ENCODE measurements at regions not wholly inside any gene's neighbourhood (a gene's known extent, or its start where the extent isn't known, plus 50 kb on each side); places are given as distances from the start of the nearest gene placed in this dataset.

DNA sequence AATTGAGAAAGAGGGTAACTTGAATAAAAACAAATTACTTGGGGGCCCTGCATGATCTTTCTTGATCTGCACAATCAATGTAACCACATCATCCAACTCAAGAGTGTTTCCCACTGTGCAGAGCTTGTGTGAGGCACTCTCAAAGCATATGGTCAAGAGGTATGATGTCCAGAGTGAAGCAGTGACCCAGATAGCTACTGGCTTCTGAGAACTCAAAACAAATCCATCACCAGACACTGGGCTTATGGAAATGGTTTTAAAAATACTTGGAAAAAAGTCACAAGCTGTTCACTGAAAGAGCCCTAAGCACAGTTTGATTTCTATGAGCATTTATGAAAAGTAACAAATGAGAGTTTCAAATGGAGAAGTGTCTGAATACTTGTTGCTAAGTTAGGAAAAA lies 361.0 kb downstream of the GRXCR1 start:
- DNase-seq (no peak), ATAC-seq (ENCODE audit: low FRiP score in 2 of 2) (no peak)
- no peak overlapping the region for H3K27ac ChIP-seq
- no peak overlapping the region for H3K4me3 ChIP-seq
- no peaks in the 10 kb centered on the region for H3K4me1 ChIP-seq
- no peaks in the 10 kb centered on the region for H3K27me3 ChIP-seq
- no peaks in the 10 kb centered on the region for H3K9me3 ChIP-seq
- no peaks in the 10 kb centered on the region for H3K36me3 ChIP-seq
- TF ChIP-seq, protein P1, sequence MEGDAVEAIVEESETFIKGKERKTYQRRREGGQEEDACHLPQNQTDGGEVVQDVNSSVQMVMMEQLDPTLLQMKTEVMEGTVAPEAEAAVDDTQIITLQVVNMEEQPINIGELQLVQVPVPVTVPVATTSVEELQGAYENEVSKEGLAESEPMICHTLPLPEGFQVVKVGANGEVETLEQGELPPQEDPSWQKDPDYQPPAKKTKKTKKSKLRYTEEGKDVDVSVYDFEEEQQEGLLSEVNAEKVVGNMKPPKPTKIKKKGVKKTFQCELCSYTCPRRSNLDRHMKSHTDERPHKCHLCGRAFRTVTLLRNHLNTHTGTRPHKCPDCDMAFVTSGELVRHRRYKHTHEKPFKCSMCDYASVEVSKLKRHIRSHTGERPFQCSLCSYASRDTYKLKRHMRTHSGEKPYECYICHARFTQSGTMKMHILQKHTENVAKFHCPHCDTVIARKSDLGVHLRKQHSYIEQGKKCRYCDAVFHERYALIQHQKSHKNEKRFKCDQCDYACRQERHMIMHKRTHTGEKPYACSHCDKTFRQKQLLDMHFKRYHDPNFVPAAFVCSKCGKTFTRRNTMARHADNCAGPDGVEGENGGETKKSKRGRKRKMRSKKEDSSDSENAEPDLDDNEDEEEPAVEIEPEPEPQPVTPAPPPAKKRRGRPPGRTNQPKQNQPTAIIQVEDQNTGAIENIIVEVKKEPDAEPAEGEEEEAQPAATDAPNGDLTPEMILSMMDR (IDR thresholded peaks at IDR 0.05): no peak
- TF ChIP-seq POLR2A (IDR thresholded peaks at IDR 0.05) (no peak), POLR2AphosphoS5 (IDR thresholded peaks at IDR 0.05) (no peak), EP300 (IDR thresholded peaks at IDR 0.05) (no peak)

DNA sequence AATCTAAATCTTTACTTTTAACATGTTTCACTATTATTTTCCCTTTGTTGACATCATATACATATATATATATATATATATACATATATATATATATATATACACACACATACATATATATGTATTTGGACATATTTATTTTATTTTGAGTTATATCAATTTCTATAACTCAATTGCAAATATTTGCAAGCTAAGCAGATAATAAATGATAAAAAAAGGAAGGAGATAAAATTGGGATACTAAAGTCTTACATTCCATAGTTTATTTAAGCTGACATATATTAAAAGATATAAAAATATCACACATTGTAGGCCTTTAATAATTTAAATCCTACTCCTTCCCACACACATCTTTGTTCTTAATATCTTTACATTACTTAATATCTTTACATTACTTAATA lies 372.2 kb downstream of the GRXCR1 start:
- Histone ChIP-seq H3K27me3 (no peaks in the 10 kb centered on the region), H3K4me3 (no peak overlapping the region), H3K4me1 (no peaks in the 10 kb centered on the region), H3K9me3 (peaks cover 0 to 3% (median 0%) of the 10 kb centered on the region in 4 donors), H3K27ac (no peak overlapping the region), H3K36me3 (no peaks in the 10 kb centered on the region)
- TF ChIP-seq POLR2AphosphoS5 (IDR thresholded peaks at IDR 0.05) (no peak), POLR2A (IDR thresholded peaks at IDR 0.05) (no peak), EP300 (IDR thresholded peaks at IDR 0.05) (no peak)
- TF ChIP-seq, protein P1 (IDR thresholded peaks at IDR 0.05): no peak
- ATAC-seq (ENCODE audit: low FRiP score in 2 of 2): no peak
- DNase-seq: no peak

DNA sequence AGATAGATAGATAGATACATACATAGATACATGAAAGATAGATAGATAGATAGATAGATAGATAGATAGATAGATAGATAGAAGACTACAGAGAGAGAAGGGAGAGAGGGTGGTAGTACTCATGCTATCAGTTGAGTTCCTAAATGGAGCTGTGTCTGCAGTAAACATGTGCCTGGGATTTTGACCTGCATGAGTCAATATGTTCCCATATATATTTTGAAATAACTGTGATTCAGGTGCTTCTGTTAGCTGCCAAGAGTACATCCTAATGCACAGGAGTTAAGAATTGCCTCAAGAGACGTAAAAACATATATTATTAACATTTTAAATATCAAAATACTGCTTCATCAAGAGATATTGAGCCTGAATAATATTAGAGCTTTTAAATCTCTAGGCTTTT lies 379.4 kb downstream of the GRXCR1 start:
- WGBS, 2 donors: 2 to 33% methylated on average over 1 of the region's 1 CpG
- H3K4me1 ChIP-seq: no peaks in the 10 kb centered on the region
- no peak overlapping the region for H3K4me3 ChIP-seq
- no peak overlapping the region for H3K27ac ChIP-seq
- DNase-seq (no peak), ATAC-seq (ENCODE audit: low FRiP score in 2 of 2) (no peak)
- no peaks in the 10 kb centered on the region for H3K9me3 ChIP-seq
- TF ChIP-seq POLR2AphosphoS5 (IDR thresholded peaks at IDR 0.05) (no peak), POLR2A (IDR thresholded peaks at IDR 0.05) (no peak), EP300 (IDR thresholded peaks at IDR 0.05) (no peak)
- TF ChIP-seq, protein P1 (IDR thresholded peaks at IDR 0.05): no peak
- no peaks in the 10 kb centered on the region for H3K36me3 ChIP-seq
- H3K27me3 ChIP-seq: no peaks in the 10 kb centered on the region

DNA sequence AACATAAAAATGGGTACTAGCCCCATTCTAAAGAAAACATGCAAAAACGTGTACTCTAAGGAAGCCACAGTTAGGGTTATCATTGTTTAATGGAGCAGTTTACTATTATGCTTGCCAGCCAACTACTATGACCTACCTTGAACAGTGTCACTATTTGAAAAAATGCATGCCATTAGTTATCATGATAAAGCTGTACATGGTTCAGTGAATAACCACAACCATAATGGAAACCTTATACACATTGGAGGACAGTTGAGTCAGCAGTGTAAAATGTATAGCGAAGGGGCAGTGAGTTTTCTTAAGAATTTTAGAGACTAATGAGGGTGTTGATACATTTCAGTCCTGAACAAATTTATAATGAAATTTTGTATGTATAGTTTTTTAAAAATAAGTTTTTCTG lies 381.9 kb downstream of the GRXCR1 start:
- 86% methylated on average over 2 of the region's 2 CpGs for whole genome bisulfite sequencing, 2 donors
- no peaks in the 10 kb centered on the region for H3K9me3 ChIP-seq
- no peak overlapping the region for H3K27ac ChIP-seq
- TF ChIP-seq EP300 (IDR thresholded peaks at IDR 0.05) (no peak), POLR2AphosphoS5 (IDR thresholded peaks at IDR 0.05) (no peak), POLR2A (IDR thresholded peaks at IDR 0.05) (no peak)
- TF ChIP-seq, protein P1 (IDR thresholded peaks at IDR 0.05): no peak
- DNase-seq (no peak), ATAC-seq (ENCODE audit: low FRiP score in 2 of 2) (no peak)
- no peaks in the 10 kb centered on the region for H3K4me1 ChIP-seq
- H3K36me3 ChIP-seq: no peaks in the 10 kb centered on the region
- H3K27me3 ChIP-seq: no peaks in the 10 kb centered on the region
- no peak overlapping the region for H3K4me3 ChIP-seq

DNA sequence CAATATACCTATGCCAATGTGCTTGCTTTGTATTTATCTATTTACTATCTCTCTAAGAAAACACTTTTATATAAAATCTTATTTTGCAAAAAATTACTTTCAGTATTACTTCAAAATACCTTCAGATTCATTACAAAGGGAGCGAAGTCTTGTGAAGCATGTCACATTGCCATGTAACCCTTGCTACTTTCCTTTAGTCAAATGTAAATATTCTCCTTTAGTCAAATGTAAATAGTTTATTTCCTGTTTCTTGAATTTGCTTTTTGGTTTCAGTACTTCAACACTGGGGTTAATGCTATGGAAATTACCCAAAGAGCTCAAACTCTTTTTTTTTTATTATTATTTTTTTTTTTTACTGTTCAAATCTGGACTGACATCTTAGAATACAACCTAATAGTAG lies 383.3 kb downstream of the GRXCR1 start:
- ATAC-seq (ENCODE audit: low FRiP score in 2 of 2) (no peak), DNase-seq (no peak)
- Histone ChIP-seq H3K36me3 (no peaks in the 10 kb centered on the region), H3K27ac (no peak overlapping the region), H3K4me3 (no peak overlapping the region), H3K9me3 (no peaks in the 10 kb centered on the region), H3K4me1 (no peaks in the 10 kb centered on the region), H3K27me3 (no peaks in the 10 kb centered on the region)
- TF ChIP-seq POLR2AphosphoS5 (IDR thresholded peaks at IDR 0.05): no peak
- TF ChIP-seq EP300 (IDR thresholded peaks at IDR 0.05): no peak
- no peak for TF ChIP-seq POLR2A (IDR thresholded peaks at IDR 0.05)
- TF ChIP-seq, protein P1 (IDR thresholded peaks at IDR 0.05): no peak
- WGBS, 2 donors: 66 to 69% methylated on average over 1 of the region's 1 CpG
